Germinal center (tissue), 1 donor: ENCODE measurements at regions not wholly inside any gene's neighbourhood (a gene's known extent, or its start where the extent isn't known, plus 50 kb on each side); places are given as distances from the start of the nearest gene placed in this dataset.

ENCODE experiments used
- DNase-seq: peaks from one replicate; pipeline ENCODE4 v3.0.0; 2012; ENCODE audit warnings: mixed read lengths, low spot score

DNA sequence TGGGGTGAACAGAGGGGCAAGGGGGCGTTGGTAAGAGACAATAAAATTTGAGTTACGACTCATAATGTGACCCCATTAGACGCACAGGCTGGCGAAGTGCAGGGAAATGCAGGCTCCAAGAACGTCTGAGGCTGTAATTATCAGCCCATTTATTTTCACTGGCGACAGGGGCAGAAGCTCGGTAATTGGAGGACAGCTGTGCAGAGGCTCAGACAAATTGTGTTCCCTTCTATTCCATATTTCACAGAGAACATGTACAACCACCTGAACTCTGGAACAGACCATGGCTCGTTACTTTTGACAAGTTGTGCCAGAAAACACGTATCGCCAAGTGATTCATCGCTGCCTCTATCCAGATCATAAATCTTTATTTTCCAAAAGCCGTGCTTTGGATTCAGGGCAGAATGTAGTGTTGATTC lies 137.3 kb upstream of the FRMD4A start:
- DNase-seq: no peak

DNA sequence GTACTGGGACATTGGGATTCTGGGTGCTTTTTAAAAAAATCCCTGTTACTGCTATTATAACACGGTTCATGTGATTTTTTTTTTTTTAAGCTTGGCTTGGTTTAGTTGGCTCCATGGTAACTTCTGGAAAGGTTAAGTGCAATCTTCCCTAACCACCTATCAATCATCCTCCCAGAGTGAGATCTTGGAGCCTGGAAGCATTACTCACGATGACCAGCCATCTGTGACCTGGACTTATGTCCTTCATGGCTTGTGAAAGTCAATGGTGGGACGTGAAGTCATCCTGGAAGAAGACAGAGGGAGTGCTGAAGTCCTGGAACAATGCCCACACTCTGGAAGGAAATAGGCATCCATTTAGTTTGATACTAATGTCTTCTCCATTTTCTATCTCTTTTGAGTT lies 135.5 kb upstream of the FRMD4A start:
- DNase-seq: no peak

DNA sequence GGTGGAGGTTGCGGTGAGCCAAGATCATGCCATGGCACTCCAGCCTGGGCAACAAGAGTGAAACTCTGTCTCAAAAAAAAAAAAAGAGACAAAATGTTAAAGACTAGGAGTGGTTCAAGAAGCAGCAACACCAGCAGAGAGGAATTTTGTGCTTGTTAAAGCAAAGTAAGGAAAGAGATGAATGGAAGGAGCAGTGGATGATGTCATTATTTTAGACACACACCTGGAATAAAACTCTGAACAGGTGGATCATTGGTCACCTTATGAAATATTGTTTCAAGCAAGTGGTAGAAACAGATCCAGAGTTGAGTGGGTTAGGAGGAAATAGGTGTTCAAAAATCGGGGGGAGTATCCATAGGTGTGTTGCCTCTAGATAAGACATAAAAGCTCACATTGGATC lies 129.7 kb upstream of the FRMD4A start:
- DNase-seq: no peak

DNA sequence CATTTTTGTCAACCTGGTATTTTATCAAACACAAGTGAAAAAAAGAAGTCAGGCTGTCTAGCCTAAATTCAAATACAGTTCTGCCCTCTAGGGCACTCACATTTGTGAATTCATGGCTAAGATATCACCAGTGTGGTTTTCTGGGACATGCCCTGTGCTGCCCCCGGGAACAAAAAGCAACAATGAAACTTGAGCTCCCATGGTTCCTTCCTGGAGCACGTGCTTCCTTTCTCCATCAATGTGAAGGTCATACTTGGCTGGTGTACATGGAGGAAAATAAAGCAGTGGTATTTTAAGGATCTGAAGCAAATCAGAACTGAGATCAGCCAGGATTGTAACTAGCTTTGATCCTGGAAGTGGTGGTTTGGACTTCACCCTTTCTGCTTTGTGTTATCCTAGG lies 128.9 kb upstream of the FRMD4A start:
- no peak for DNase-seq

DNA sequence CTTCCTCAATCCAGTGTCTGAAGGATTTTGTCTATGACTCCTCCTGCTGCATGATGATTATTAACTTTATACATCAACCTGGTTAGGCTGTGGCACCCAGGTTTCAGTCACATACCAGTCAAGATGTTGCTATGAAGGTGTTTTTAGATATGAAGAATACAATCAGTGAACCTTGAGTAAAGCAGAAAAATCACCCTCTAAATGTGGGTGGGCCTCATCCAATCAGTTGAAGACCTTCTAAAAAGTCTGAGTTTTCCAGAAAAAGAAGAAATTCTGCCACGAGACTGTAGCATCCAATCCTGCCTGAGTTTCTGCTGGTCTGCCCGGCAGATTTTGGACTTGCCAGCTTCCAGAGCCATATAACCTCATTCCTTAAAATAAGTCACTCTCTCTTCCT lies 126.1 kb upstream of the FRMD4A start:
- no peak for DNase-seq

DNA sequence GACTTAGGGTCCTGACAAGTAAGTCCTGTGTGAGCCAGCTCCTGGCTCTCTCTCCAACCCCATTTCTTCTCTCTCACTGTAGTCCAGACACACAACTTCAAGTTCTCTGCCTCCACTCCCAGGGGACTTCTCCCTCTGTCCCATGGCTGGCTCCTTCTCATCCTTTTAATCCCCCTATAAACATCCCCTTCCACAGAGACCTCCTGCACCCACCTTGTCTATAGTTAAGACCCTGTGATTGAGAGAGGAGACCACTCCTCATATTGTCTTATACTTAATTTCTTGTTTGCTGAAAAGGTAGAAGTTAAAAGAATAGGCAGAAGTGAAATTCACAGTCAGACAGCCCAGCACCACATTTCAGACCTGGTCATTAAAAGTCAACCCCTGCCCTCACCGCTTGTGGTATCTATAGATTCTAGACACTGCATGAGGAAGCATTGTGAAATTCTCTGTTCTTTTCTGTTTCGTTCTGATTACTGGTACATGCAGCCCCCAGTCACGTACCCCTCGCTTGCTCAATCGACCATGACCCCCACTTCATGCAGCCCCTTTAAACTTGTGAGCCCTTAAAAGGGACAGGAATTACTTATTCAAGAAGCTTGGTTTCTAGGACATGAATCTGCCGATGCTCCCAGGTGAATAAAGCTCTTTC lies 125.6 kb upstream of the FRMD4A start:
- no peak for DNase-seq

DNA sequence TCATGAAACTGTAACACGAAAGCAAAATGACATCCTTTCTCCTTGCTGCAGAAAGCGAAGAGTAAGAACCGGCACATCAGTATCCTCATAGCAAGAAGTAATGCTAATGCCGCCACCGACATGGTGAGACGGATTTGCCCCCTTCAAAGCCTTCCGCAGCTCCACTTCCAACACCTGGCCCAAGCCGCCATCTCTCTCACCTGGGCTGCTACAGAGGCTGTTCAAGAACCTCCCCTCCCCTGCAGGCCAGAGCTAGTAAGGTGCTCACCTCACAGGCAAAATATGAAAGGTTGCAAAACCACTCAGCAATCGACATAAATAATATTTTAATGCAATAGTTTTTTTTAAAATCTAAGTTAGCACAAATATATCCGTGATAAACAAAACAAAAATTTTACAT lies 123.9 kb upstream of the FRMD4A start:
- no peak for DNase-seq

DNA sequence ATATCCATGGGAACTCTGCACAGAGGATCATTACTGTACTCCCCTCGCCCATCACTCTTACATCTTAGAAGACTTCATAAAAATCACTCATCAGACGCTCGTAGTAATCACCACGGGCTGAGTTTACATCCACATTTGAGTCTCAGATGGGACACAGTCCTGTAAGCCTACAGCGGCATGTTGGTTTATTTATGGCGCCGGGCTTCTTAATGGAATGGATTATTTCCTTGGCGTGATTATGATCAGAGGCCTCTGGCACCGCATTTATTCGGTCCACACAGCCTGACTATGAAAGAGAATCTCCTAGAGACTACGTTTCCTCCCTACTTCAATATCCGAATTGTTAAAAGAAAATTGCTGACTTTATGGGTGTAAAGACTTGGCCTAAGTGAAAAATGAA lies 123.5 kb upstream of the FRMD4A start:
- DNase-seq: no peak

DNA sequence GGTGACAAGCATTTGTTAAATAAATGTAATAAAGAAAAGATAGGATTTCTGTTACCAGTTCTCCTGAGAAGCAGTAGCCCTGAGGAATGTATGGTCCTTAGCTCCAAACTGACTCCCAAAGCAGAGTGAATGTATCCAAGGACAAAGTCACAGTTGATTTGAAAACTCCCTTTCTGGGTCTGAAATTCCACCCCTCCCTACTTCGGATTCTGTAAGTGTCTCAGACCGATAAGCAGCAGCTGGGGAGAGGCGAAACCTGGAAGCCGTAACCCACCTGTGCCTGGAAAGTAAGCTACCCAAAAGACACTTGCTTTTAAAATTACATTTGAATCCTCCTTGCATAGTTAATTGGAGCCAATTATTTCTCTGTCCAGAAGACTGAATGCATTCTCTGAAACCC lies 122.9 kb upstream of the FRMD4A start:
- DNase-seq: no peak

DNA sequence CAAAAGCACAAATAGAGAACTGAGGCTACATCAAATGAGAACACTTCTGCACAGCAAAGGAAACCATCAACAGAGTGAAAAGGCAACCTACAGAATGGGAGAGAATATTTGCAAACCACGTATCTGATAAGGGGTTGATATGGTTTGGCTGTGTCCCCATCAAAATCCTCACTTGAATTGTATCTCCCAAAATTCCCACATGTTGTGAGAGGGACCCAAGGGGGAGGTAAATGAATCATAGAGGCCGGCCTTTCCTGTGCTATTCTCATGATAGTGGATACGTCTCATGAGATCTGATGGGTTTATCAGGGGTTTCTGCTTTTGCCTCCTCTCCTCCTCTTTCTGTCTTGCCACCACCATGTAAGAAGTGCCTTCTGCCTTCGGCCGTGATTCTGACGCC lies 120.6 kb upstream of the FRMD4A start:
- no peak for DNase-seq

DNA sequence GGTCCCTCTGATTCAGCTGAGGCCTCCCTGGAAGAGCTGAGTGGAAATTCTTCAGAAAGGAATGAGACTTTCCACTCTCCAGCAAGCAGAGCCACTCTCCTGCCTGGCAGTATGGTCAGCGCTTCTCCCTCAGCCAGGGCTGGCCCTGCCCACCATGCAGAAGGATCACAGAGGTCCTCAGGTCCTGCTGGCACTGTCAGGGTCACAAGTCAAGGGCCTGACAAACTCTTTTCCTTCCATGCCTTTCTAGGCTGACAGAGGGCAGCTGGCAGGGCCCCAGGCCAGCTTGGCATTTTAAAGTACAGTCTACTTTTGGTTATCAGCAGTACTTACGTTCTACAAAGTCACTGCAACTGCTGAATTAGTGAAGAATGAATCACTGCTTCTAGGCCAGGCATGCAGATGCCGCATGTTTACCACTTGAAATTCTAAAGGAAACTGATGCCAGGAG lies 119.3 kb upstream of the FRMD4A start:
- no peak for DNase-seq

DNA sequence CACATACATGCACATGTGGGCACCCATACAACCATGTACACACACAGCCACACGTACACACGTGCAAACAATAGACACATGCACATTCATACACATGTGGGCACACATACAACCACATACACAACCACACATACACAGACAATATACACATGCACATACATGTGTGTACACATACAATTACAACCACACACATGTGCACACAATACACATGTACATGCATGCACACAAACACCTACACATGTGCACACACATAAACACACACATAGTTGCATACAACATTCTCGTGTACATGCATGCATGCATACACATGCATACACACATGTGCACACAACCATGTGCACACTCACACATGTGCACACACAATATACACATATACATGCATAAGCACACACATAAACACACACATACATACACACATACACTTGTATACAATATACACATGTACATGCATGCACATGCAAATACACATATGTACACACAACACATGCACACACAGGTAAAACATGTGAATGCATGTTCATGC lies 118.6 kb upstream of the FRMD4A start:
- DNase-seq: no peak

DNA sequence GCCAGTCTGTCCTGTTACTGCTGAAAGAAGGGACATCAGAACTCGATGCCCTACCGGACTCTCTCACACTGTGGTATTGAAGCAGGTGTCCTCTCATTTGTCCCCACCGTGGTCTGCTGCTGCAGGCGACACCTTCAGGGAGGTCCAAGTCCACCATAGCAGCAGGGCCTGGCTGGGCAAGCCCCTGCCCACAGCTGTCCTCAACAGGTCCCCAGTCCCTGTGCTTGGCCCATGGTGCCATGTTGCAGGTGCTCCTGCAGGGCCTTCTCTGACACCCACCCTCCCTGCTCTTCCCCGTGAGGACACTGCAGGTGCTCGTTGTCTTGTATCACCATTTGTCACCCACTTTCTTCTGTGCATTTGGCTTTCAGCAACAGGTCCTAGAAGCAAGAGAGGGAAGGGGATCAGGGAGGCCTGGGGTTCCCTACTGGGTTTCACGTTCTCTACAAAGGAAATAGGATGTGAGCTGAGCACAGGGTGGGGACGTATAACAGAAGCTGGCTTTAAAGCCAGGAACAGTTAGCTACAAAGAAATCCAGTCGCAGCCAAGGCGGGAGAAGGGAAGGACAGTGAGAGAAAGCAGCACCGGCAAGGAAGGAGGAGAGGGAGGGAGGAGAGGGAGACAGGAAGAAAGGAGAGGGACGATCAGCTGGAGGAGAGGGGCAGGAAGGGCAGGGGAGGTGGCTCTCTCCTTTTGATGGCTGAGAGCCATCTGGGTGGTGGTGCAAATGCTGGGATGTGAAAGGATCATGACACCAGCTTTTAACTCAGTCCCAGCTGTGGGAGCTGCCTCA lies 117.7 kb upstream of the FRMD4A start:
- DNase-seq: no peak

DNA sequence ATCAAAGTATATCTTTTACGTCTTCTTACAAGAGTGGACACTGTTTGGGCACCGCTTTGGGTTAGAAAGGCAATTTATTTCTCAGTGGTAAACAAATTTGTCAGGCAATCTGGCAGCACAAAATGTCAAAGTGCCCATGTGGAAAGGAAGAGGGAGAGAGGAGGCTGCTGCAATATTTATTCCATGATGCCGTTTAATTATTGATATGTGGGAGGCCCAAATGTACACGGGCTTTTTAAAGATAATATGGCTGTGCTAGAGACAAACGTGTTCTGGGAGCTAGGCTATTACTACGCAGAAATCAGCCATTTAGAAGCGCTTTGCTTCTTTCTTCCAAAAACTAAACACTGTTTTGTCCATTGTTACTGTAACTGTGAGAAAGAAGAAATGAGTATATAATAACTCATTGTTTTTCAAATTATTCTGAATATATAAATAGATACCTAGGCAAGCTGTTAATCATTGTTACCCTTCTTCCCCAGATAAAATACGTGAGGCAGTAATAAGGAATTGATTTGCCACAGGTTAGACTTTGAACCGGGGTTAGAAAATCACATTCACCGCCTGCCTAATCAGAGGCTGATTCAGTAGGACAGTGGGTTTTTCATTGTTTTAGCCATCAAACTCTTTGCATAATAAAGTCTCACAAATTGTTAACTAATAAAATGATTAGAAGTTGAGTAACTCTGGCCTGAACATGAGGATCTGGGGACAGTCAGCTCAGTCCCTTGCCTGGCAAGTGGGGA lies 116.5 kb upstream of the FRMD4A start:
- no peak for DNase-seq

DNA sequence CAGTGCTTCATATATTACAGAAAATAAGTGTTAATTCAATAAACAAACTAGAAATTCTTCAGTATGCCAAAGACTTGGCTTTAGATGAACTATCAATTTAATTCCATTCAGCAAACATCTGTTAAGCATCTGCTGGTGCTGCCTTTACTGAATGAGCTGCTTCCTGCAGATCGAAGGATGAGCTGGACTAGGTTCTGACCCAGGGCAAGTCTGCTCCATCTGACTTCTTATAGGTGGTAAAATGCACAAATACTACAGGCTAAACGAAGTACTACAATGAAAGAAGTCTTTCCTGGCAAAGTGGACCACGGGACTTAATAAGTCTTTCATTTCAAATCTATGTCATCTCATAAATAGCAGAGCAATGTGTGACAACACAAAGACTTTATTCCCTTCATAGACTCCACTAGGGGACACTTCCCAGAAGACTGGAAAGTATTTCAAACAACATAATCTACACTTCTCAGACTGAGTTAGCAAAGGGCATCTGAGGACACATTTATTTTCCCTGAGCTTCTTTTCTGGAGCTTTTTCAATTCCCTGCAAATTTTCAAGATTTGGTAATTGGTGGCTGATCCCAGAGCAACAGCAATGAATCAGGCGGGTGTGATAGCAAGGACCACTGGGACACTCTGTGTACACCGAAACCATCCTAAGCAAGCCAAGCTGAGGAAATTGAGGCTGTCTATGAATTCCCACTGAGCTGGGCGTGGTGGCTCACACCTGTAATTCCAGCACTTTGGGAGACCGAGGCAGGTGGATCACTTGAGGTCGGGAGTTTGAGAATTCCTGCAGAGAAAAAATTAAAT lies 108.9 kb upstream of the FRMD4A start:
- DNase-seq: no peak

DNA sequence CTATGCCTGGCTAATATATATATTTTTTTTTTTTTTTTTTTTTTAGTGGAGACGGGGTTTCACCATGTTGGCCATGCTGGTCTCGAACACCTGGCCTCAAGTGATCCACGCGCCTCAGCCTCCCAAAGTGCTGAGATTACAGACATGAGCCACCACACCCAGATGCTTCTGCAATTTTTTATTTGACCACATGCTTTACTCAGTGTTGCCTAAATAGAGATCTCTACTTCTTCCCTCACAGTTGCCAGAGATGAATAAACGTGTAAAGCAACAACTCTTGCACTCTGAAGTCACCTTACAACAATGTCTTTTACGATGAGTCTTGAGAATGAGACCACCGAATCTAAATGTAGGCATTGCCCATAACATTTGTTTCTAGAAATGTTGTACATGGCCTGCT lies 107.9 kb upstream of the FRMD4A start:
- no peak for DNase-seq

DNA sequence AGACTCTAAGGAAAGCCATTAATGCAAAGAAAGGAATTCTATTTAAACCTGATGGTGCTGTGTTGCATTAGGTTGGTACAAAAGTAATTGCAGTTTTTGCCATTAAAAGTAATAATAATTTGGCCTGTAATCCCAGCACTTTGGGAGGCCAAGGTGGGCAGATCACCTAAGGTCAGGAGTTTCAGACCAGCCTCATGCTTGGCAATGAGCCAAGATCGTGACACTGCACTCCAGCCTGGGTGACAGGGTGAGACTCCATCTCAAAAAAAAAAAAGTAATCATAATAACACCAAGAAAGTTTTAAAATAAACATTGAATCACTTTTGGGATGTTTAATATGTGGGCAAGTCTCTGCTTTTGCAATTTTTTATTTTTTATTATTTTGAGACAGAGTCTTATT lies 107.3 kb upstream of the FRMD4A start:
- no peak for DNase-seq

DNA sequence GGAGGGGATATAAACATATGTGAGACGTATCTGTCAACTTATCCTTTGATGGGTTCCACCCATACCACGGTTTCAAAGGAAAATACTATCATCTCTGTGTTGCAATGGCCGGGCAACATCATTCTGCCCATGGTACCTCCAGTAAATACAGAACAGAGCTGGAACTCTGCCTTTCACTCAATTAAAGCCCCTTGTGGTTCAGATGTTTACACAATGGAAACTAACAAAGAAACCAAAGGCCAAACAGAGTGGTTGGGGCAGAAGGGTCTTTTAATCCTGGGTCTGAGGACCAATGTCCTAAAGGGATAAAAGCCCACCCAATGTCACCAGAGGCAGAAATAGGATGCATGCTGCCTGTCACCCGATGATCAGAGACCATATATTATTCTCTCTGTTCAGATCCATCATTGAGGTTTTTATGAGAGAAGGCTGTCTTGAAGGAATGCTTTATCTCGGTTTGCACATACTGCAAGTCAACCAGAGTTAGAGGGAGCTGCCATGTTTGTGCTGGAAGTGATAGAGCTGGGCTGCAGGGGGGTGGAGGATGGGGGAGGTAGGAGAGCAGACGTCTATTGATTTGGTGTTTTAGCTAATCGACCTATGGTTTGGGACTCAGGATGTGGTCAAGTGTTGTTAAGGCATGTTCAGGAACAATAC lies 105.4 kb upstream of the FRMD4A start:
- DNase-seq: no peak

DNA sequence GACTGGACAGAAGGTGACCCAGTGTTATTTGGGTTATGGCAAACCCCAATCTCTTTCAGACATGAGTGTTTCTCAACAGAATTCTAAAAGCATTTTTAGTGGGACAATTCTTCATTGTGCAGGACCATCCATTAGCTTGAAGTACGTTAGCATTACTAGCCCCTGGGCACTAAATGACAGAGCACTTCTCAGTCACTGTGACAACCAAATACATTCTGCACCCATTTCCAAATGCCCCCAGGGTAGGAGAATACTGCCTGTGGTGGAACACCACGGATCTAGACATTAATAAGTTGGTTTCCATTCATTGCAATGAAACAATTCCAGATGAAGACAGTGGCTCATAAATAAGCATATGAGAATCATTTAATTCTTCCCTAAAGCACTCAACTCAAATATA lies 102.4 kb upstream of the FRMD4A start:
- DNase-seq: no peak

DNA sequence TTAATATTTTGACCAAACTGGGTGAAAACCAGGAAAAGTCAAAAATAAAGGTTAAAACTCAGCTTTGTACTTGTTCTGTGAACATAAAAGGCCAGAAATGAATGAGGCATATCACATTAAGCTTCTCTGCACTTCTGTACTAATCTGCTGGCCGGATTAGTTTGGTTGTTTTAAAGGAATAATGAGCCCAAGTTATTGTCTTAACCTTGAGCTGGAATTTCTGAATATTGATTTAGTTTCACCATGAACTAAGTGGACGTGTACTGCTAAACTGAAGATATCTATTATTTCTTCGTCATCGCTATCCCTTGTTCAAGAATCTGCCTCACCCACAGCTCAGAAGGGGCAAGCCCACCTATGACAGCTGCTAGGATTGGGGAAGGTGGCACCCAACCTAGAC lies 101.1 kb upstream of the FRMD4A start:
- DNase-seq: no peak

DNA sequence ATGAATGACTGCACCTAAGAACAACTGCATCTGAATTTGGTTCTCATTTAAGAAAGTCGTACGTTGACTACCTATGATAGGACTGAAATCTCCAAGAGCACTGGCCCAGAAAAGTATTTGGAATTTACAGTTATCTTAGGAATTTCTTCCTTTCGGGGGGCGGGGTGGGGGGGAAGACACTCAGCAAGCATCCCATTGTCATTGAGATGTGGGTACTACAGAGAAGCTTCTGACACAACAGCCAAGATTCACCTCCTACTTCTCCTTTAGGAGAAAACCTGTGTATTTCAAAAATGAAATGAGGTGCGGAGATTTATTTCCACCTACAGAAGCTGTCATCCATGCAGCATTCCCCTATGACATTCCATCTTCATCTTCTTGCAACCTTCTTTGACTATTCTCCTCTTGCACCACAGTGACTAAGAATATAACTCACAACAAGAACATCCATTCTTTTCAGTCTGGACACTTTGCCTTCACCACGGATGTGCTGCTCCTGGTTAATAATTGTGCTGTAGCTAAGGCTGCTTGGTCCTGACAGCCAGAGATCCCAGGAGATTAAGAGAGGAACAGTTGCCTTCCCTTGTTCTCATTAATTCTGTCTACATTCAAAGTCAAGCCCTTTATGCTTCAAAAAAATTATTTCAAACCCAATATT lies 98.4 kb upstream of the FRMD4A start:
- DNase-seq: no peak
